GM18861 (cell line): ENCODE measurements at regions not wholly inside any gene's neighbourhood (a gene's known extent, or its start where the extent isn't known, plus 50 kb on each side); places are given as distances from the start of the nearest gene placed in this dataset.
A peak's percentile ranks its signal among the peaks of the same experiment; 100 is the strongest.

Experiments used
- ATAC-seq: cut with Tn5 transposase; IDR thresholded peaks from one replicate; pipeline ENCODE4 v1.9.1; 2021; ENCODE audit not compliant: unreplicated experiment

DNA sequence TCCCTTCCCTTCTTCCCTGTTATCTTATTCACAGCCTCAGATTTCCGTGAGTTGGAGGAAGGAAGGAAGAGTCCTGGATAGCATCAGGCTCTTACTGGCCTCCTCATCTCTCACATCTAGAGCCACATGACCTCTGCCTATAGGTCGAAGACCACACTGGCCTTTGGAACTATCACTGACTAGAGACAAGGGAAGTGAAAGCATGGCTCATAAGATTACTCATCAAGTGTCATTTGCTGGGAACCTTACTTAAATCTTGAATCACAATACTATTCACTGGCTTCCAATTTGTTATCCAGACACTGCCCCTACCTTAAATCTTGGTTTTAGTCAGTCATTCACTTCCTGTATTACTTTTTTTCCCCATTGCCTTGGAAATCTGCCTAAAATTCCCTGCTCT lies 61.6 kb upstream of the MTMR8 start:
- ATAC-seq: peak; percentile 82

DNA sequence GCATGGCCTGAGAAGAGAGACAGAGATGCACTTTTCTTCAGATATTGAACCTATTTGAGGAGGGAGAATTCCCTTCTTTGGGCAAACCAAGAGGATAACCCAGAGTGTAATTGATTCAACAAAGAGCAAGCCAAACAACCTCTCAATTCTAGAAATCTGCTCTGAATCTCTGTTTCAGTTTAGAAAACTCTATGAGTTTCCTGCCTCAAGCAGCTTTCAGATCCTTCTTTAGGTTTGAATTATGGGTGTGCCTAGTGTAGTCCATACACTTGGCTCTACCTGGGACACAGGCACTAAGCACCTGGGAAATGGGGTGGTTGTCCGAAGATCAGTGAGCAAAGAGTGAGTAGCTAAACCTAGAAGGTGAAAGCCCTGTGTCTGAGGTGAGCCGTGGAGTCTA lies 52.0 kb upstream of the MTMR8 start:
- ATAC-seq: no peak
